Kidney epithelial cell (primary cell): ENCODE measurements at regions not wholly inside any gene's neighbourhood (a gene's known extent, or its start where the extent isn't known, plus 50 kb on each side); places are given as distances from the start of the nearest gene placed in this dataset.
A peak's percentile ranks its signal among the peaks of the same experiment; 100 is the strongest.

ENCODE experiments used
- DNase-seq: peaks from one replicate; pipeline ENCODE4 v3.0.0-alpha.2; 2010; ENCODE audit warnings: low read depth
- H3K27me3 ChIP-seq: 2 replicates; pipeline ENCODE4 v1.6.0; 2011; ENCODE audit warnings: low read length; ENCODE audit not compliant: control insufficient read depth, insufficient read depth
- H3K36me3 ChIP-seq: 2 replicates; pipeline ENCODE4 v1.5.1; 2011; ENCODE audit warnings: low read length; ENCODE audit not compliant: control insufficient read depth, insufficient read depth
- H3K4me3 ChIP-seq: 2 replicates; pipeline ENCODE4 v1.5.1; 2011; ENCODE audit warnings: low read depth, mild to moderate bottlenecking, control low read depth, low read length
- TF ChIP-seq, protein P1 (sequence below): IDR thresholded peaks from 2 replicates; pipeline ENCODE4 v1.5.1; 2011; ENCODE audit warnings: mild to moderate bottlenecking, moderate library complexity, low read length, control low read depth, inconsistent platforms; ENCODE audit not compliant: insufficient read depth, poor library complexity, severe bottlenecking

DNA sequence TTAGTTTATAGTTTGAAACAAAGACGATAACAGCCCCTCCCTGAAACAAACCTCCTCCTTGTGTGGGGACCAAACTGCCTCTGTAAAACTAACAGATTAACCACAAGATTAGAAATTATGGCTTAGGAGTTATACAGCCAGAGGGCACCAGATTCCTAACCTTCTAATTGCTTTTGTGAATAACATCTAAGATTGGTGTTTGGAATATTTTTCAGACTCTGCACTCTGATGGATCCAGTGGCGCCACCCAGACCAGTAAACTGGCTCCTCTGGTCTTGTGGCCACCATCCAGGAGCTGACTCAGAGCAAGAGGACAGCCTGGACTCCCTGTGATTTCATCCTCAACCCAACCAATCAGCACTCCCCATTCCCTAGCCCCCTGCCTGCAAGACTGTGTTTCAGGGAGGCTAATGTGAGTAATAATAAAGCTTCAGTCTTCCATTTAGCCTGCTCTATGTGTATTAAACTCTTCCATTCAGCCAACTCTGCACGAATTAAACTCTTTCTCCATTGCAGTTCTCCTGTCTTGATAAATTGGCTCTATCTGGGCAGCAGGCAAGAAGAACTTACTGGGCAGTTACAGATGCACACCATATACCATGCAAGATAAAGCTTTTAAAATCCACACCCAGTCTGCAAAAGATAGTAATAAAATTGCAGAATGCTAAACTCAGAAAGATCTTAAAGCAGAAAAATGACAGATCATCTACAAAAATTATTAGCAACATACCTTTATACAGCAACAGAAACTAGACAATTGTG, 58.5 kb upstream of the SLC22A16 start:
- no peaks in the 10 kb centered on the region for H3K27me3 ChIP-seq
- no peak for DNase-seq
- H3K4me3 ChIP-seq = no peak overlapping the region
- TF ChIP-seq, protein P1, sequence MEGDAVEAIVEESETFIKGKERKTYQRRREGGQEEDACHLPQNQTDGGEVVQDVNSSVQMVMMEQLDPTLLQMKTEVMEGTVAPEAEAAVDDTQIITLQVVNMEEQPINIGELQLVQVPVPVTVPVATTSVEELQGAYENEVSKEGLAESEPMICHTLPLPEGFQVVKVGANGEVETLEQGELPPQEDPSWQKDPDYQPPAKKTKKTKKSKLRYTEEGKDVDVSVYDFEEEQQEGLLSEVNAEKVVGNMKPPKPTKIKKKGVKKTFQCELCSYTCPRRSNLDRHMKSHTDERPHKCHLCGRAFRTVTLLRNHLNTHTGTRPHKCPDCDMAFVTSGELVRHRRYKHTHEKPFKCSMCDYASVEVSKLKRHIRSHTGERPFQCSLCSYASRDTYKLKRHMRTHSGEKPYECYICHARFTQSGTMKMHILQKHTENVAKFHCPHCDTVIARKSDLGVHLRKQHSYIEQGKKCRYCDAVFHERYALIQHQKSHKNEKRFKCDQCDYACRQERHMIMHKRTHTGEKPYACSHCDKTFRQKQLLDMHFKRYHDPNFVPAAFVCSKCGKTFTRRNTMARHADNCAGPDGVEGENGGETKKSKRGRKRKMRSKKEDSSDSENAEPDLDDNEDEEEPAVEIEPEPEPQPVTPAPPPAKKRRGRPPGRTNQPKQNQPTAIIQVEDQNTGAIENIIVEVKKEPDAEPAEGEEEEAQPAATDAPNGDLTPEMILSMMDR = no peak
- H3K36me3 ChIP-seq = no peaks in the 10 kb centered on the region

DNA sequence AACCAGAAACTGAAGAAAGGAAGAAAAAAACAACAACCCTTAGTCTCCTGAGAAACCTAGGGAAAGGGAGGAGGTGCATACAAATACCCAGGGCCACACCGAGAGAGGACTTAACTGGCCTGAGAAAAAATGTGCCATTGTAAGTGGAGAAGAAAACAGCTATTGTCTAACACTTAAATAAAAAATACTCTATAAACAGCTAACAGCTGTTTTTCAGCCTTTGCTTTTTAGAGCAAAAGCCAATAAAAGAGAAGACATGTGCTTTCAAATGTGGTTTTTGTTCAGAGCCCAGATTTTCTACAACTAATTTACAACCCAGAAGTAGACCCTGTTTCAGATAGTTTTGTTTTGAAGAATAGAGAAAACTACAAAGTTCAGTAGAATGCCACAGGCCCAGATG, 56.0 kb upstream of the SLC22A16 start:
- no peaks in the 10 kb centered on the region for H3K27me3 ChIP-seq
- no peak overlapping the region for H3K4me3 ChIP-seq
- no peak for DNase-seq
- H3K36me3 ChIP-seq = no peaks in the 10 kb centered on the region
- TF ChIP-seq, protein P1 = no peak

DNA sequence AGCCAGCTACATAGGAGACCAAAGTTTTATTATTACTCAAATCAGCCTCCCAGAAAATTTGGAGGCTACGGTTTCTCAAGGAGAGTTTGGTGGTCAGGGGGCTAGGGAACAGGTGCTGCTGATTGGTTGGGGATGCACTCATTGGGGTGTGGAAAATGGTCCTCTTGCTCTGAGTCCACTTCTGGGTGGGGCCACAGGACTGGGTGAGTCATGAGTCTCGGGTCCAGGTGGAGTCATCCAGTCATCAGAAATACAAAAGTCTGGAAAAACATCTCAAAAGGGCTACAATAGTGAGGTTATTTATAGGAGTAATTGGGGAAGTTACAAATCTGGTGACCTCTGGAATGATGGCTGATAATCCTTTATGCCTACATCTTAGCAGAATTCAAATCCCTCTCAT, 54.3 kb upstream of the SLC22A16 start:
- TF ChIP-seq, protein P1 = no peak
- no peaks in the 10 kb centered on the region for H3K36me3 ChIP-seq
- DNase-seq = no peak

DNA sequence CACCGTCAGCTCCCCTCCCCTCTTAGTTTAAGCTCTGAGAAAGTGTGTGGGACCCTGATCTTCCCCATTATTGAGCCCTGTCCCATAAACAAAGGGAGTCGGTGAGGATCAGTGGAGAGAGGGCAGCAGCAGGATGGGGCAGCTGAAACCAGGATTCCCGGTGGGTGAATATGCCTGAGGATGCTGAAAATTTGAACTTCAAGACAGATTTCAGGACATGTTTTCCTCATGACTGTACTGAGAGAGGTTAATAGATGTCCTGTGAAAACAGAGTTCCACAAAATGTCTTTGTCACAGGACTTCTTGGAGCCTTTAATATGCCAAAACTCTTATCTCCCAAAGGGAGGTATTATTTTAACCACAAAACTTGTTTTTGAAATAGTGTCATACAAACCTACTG, 53.5 kb upstream of the SLC22A16 start:
- no peak for DNase-seq
- Histone ChIP-seq H3K4me3 (no peak overlapping the region), H3K36me3 (no peaks in the 10 kb centered on the region), H3K27me3 (no peaks in the 10 kb centered on the region)
- TF ChIP-seq, protein P1 = no peak

More for the DNA sequence above, 54.3 kb upstream of the SLC22A16 start:
- Histone ChIP-seq H3K27me3 (no peaks in the 10 kb centered on the region), H3K4me3 (no peak overlapping the region)

DNA sequence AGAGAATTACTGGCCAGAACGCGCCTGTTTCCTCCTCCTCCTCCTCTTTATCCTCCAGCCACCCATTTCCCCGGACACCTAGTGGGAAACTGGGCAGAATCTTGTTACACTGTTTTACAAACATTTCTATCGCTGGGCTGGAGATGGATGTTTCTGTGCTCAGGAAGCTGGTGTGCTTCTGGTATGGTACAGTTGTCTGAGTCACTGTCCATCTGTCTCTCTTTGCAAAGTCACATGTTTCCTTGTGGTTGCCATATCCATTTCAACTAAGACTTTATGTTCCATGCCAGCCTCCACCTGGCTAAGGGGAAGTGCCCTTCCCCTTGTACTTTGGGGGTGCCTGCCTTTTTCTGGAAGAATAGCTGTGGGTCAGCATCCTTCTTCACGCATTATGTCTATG, 52.9 kb upstream of the SLC22A16 start:
- Histone ChIP-seq H3K36me3 (no peaks in the 10 kb centered on the region), H3K27me3 (no peaks in the 10 kb centered on the region), H3K4me3 (no peak overlapping the region)
- TF ChIP-seq, protein P1 = no peak
- DNase-seq = peak; percentile 47

DNA sequence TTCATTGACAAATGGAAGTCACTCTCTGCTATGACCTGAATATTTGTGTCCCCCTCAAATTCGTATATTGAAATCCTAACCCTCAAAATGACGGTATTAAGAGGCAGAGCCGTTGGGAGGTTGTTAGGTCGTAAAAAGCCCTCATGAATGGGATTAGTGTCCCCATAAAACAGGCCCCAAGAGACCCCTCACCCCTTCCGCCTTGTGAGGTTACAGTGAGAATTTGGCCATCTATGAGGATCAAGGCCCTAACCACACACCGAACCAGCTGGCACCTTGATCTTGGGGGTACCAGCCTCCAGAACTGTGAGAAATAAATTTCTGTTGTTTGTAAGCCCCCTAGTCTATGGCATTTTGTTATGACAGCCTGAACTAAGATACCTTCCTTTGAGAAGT, 52.5 kb upstream of the SLC22A16 start:
- H3K4me3 ChIP-seq = no peak overlapping the region

More for the DNA sequence above, 52.5 kb upstream of the SLC22A16 start:
- TF ChIP-seq, protein P1 = no peak
- H3K27me3 ChIP-seq = no peaks in the 10 kb centered on the region
- no peaks in the 10 kb centered on the region for H3K36me3 ChIP-seq
- no peak for DNase-seq
